Uterus (tissue), 2 donors: ENCODE measurements at regions not wholly inside any gene's neighbourhood (a gene's known extent, or its start where the extent isn't known, plus 50 kb on each side); places are given as distances from the start of the nearest gene placed in this dataset.

Experiments
- CTCF ChIP-seq, 4 experiments: fragments of 200-600 bp in 2 of 4; fragments of 450-650 bp in 2 of 4; sonication (generic) in 2 of 4; IDR thresholded peaks; one replicate each; pipeline ENCODE4 v1.5.1; 2016 to 2019; ENCODE audit warnings: antibody characterized with exemption in 4 of 4, mild to moderate bottlenecking in 2 of 4, moderate library complexity in 1 of 4
- POLR2A ChIP-seq, 2 donors: fragments of 450-650 bp; IDR thresholded peaks; one replicate each; pipeline ENCODE4 v1.6.1; 2016; ENCODE audit warnings: antibody characterized with exemption in 2 of 2, mild to moderate bottlenecking in 1 of 2, moderate library complexity in 1 of 2

- TF ChIP-seq CTCF (IDR thresholded peaks at IDR 0.05) (no peak), POLR2A (IDR thresholded peaks at IDR 0.05) (no peak)
Measured at GRCh38 chr20:56801971-56802755, 173.1 kb downstream of the TFAP2C start.
